ENCODE measurements at regions not wholly inside any gene's neighbourhood (a gene's known extent, or its start where the extent isn't known, plus 50 kb on each side); places are given as distances from the start of the nearest gene placed in this dataset.

- DNase-seq (ENCODE audit: low read depth): no peak
- TF ChIP-seq POLR2A (IDR thresholded peaks at IDR 0.05; ENCODE audit: extremely low read depth, insufficient read length): no peak
- TF ChIP-seq MYC (IDR thresholded peaks at IDR 0.05; ENCODE audit: low read depth, low read length): no peak
- TF ChIP-seq CTCF (IDR thresholded peaks at IDR 0.05; ENCODE audit: low read depth, low read length): no peak
- TF ChIP-seq MAX (IDR thresholded peaks at IDR 0.05; ENCODE audit: low read depth, low read length): no peak
- H3K4me3 ChIP-seq (ENCODE audit: low read depth, low read length): no peak overlapping the region
Measured at GRCh38 chr16:76816475-76816874, 374.5 kb upstream of the MON1B start.

- H3K4me3 ChIP-seq (ENCODE audit: low read depth, low read length): no peak overlapping the region
- TF ChIP-seq CTCF (IDR thresholded peaks at IDR 0.05; ENCODE audit: low read depth, low read length) (no peak), POLR2A (IDR thresholded peaks at IDR 0.05; ENCODE audit: extremely low read depth, insufficient read length) (no peak), MYC (IDR thresholded peaks at IDR 0.05; ENCODE audit: low read depth, low read length) (no peak), MAX (IDR thresholded peaks at IDR 0.05; ENCODE audit: low read depth, low read length) (no peak)
Measured at GRCh38 chr16:76818606-76819181, 372.3 kb upstream of the MON1B start.

GRCh38 chr16:76819226-76819916 is 371.6 kb upstream of the MON1B start:
- DNase-seq (ENCODE audit: low read depth): no peak
- no peak for TF ChIP-seq MYC (IDR thresholded peaks at IDR 0.05; ENCODE audit: low read depth, low read length)
- TF ChIP-seq MAX (IDR thresholded peaks at IDR 0.05; ENCODE audit: low read depth, low read length): no peak
- no peak for TF ChIP-seq CTCF (IDR thresholded peaks at IDR 0.05; ENCODE audit: low read depth, low read length)
- no peak for TF ChIP-seq POLR2A (IDR thresholded peaks at IDR 0.05; ENCODE audit: extremely low read depth, insufficient read length)
- H3K4me3 ChIP-seq (ENCODE audit: low read depth, low read length): no peak overlapping the region

More at GRCh38 chr16:76818606-76819181, 372.3 kb upstream of the MON1B start:
- no peak for DNase-seq (ENCODE audit: low read depth)

- no peak for TF ChIP-seq POLR2A (IDR thresholded peaks at IDR 0.05; ENCODE audit: extremely low read depth, insufficient read length)
- no peak for TF ChIP-seq MYC (IDR thresholded peaks at IDR 0.05; ENCODE audit: low read depth, low read length)
- no peak overlapping the region for H3K4me3 ChIP-seq (ENCODE audit: low read depth, low read length)
- no peak for DNase-seq (ENCODE audit: low read depth)
Measured at GRCh38 chr16:76824221-76824620, 366.8 kb upstream of the MON1B start.

GRCh38 chr16:76824791-76825190 is 366.2 kb upstream of the MON1B start:
- no peak overlapping the region for H3K4me3 ChIP-seq (ENCODE audit: low read depth, low read length)
- no peak for DNase-seq (ENCODE audit: low read depth)
- TF ChIP-seq MAX (IDR thresholded peaks at IDR 0.05; ENCODE audit: low read depth, low read length): no peak
- TF ChIP-seq CTCF (IDR thresholded peaks at IDR 0.05; ENCODE audit: low read depth, low read length): no peak
- no peak for TF ChIP-seq MYC (IDR thresholded peaks at IDR 0.05; ENCODE audit: low read depth, low read length)
- TF ChIP-seq POLR2A (IDR thresholded peaks at IDR 0.05; ENCODE audit: extremely low read depth, insufficient read length): no peak

GRCh38 chr16:76835339-76835738 is 355.7 kb upstream of the MON1B start:
- no peak overlapping the region for H3K4me3 ChIP-seq (ENCODE audit: low read depth, low read length)
- no peak for DNase-seq (ENCODE audit: low read depth)
- TF ChIP-seq MYC (IDR thresholded peaks at IDR 0.05; ENCODE audit: low read depth, low read length) (no peak), POLR2A (IDR thresholded peaks at IDR 0.05; ENCODE audit: extremely low read depth, insufficient read length) (no peak), CTCF (IDR thresholded peaks at IDR 0.05; ENCODE audit: low read depth, low read length) (no peak)
